Gastroesophageal sphincter (tissue), 4 donors: ENCODE measurements at regions not wholly inside any gene's neighbourhood (a gene's known extent, or its start where the extent isn't known, plus 50 kb on each side); places are given as distances from the start of the nearest gene placed in this dataset.

Experiments
- ATAC-seq: fragments of 150-250 bp; one replicate; pipeline ENCODE4 v1.9.1; 2016; ENCODE audit warnings: mild to moderate bottlenecking, moderate library complexity
- H3K27ac ChIP-seq, 4 donors: fragments of 200-600 bp; sonication (generic) in 3 of 4; 1 replicate in 3 of 4; 2 replicates in 1 of 4; pipeline ENCODE4 v1.5.1; 2016 to 2019
- H3K27me3 ChIP-seq: fragments of 200-600 bp; sonication (generic); one replicate; pipeline ENCODE4 v1.5.1; 2019
- H3K36me3 ChIP-seq, 2 donors: fragments of 200-600 bp; sonication (generic); one replicate each; pipeline ENCODE4 v1.5.1; 2019; ENCODE audit warnings: control low read depth in 1 of 2
- H3K4me1 ChIP-seq, 3 donors: fragments of 200-600 bp; sonication (generic); 1 replicate in 2 of 3; 2 replicates in 1 of 3; pipeline ENCODE4 v1.5.1; 2016 to 2019; ENCODE audit warnings: control low read depth in 2 of 3
- H3K4me3 ChIP-seq, 2 donors: fragments of 200-600 bp; sonication (generic); one replicate each; pipeline ENCODE4 v1.5.1; 2019; ENCODE audit warnings: mild to moderate bottlenecking in 1 of 2, moderate library complexity in 1 of 2
- H3K9me3 ChIP-seq, 3 donors: fragments of 200-600 bp; sonication (generic); one replicate each; pipeline ENCODE4 v1.5.1; 2017 to 2019; ENCODE audit warnings: control low read depth in 2 of 3
- EP300 ChIP-seq: sonication (generic); formaldehyde crosslinking; IDR thresholded peaks from one replicate; pipeline ENCODE4 v1.6.1; 2017; ENCODE audit warnings: antibody characterized with exemption, mild to moderate bottlenecking
- POLR2A ChIP-seq, 2 donors: fragments of 450-650 bp; IDR thresholded peaks; one replicate each; pipeline ENCODE4 v1.6.1; 2017; ENCODE audit warnings: antibody characterized with exemption in 2 of 2, mild to moderate bottlenecking in 2 of 2, moderate library complexity in 1 of 2
- POLR2AphosphoS5 ChIP-seq: sonication (generic); formaldehyde crosslinking; IDR thresholded peaks from one replicate; pipeline ENCODE4 v1.6.1; 2017; ENCODE audit warnings: antibody characterized with exemption
- WGBS, 2 donors: methylation state at CpG; one replicate each; pipeline ENCODE4 v1.1.5; 2018; ENCODE audit warnings: low coverage in 1 of 2; 5-methylcytosine and 5-hydroxymethylcytosine counted together
- TF ChIP-seq, protein P1 (sequence below), 4 experiments: fragments of 200-600 bp in 2 of 4; fragments of 450-650 bp in 2 of 4; sonication (generic) in 1 of 4; IDR thresholded peaks; one replicate each; pipeline ENCODE4 v1.5.1; 2017 to 2019; ENCODE audit warnings: antibody characterized with exemption in 4 of 4, mild to moderate bottlenecking in 2 of 4, moderate library complexity in 2 of 4

DNA sequence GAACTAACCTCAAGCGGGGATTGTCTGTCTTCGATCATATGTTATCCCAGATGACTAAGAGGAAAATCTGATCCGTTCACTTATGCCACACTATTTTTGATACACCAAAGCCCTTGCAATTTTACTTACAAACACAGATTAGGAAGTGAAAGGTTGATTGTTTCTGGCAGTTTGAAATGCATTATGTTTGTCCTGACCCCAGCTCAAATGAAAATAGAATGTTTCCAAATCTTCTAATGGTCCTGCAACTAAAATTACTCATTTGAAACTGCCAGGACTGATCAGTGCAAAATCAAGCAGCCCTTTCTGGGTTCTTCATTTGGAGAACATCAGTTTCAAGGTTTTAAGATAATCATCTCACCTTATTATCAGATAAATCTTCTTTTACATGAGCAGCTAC lies 696.7 kb upstream of the WWC1 start:
- ATAC-seq = no peak
- no peaks in the 10 kb centered on the region for H3K4me1 ChIP-seq
- no peak overlapping the region for H3K27ac ChIP-seq
- H3K27me3 ChIP-seq = no peaks in the 10 kb centered on the region
- no peaks in the 10 kb centered on the region for H3K9me3 ChIP-seq
- no peak overlapping the region for H3K4me3 ChIP-seq
- 64 to 69% methylated on average over 3 of the region's 3 CpGs for WGBS, 2 donors
- no peak for TF ChIP-seq POLR2A (IDR thresholded peaks at IDR 0.05)
- no peak for TF ChIP-seq POLR2AphosphoS5
- TF ChIP-seq, protein P1, sequence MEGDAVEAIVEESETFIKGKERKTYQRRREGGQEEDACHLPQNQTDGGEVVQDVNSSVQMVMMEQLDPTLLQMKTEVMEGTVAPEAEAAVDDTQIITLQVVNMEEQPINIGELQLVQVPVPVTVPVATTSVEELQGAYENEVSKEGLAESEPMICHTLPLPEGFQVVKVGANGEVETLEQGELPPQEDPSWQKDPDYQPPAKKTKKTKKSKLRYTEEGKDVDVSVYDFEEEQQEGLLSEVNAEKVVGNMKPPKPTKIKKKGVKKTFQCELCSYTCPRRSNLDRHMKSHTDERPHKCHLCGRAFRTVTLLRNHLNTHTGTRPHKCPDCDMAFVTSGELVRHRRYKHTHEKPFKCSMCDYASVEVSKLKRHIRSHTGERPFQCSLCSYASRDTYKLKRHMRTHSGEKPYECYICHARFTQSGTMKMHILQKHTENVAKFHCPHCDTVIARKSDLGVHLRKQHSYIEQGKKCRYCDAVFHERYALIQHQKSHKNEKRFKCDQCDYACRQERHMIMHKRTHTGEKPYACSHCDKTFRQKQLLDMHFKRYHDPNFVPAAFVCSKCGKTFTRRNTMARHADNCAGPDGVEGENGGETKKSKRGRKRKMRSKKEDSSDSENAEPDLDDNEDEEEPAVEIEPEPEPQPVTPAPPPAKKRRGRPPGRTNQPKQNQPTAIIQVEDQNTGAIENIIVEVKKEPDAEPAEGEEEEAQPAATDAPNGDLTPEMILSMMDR (IDR thresholded peaks at IDR 0.05) = no peak
- no peak for TF ChIP-seq EP300
- no peaks in the 10 kb centered on the region for H3K36me3 ChIP-seq

DNA sequence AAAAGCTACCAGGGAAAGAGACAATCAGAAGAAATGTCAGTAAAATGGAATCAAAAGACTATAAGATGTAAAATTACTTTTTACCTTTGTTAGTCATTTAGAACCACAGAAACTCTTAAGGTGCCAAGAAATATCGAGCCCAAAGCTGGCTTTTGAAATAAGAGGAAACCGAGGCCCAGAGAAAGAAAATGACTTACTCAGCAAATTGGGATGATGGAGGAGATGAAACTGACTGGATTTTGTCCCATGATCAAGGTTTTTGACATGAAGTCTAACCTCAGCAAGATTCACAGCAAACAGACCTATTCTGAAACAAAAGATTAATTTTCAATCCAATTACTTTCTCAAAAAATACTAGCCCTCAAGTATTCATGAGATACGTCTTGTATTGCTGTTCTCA lies 696.2 kb upstream of the WWC1 start:
- Histone ChIP-seq H3K4me3 (no peak overlapping the region), H3K27ac (no peak overlapping the region), H3K27me3 (no peaks in the 10 kb centered on the region), H3K4me1 (no peaks in the 10 kb centered on the region), H3K9me3 (no peaks in the 10 kb centered on the region), H3K36me3 (no peaks in the 10 kb centered on the region)
- 81 to 92% methylated on average over 3 of the region's 3 CpGs for WGBS, 2 donors
- no peak for ATAC-seq
- TF ChIP-seq EP300 (no peak), POLR2AphosphoS5 (no peak), POLR2A (IDR thresholded peaks at IDR 0.05) (no peak)
- TF ChIP-seq, protein P1 (IDR thresholded peaks at IDR 0.05) = no peak

- H3K36me3 ChIP-seq = no peaks in the 10 kb centered on the region
- no peak for ATAC-seq
- TF ChIP-seq, protein P1 (IDR thresholded peaks at IDR 0.05) = no peak
- no peak for TF ChIP-seq POLR2A (IDR thresholded peaks at IDR 0.05)
- TF ChIP-seq EP300 = no peak
- no peak for TF ChIP-seq POLR2AphosphoS5
- no peaks in the 10 kb centered on the region for H3K9me3 ChIP-seq
- no peaks in the 10 kb centered on the region for H3K27me3 ChIP-seq
- no peak overlapping the region for H3K4me3 ChIP-seq
- H3K4me1 ChIP-seq = no peaks in the 10 kb centered on the region
- no peak overlapping the region for H3K27ac ChIP-seq
- 78 to 100% methylated on average over 1 of the region's 1 CpG for WGBS, 2 donors
These were observed 693.3 kb upstream of the WWC1 start for GRCh38 chr5:167598166-167598565.

- TF ChIP-seq, protein P1 (IDR thresholded peaks at IDR 0.05) = no peak
- no peak for TF ChIP-seq EP300
- TF ChIP-seq POLR2A (IDR thresholded peaks at IDR 0.05) = no peak
- no peak for TF ChIP-seq POLR2AphosphoS5
- Histone ChIP-seq H3K4me1 (no peaks in the 10 kb centered on the region), H3K27me3 (no peaks in the 10 kb centered on the region), H3K36me3 (no peaks in the 10 kb centered on the region), H3K27ac (no peak overlapping the region), H3K4me3 (no peak overlapping the region), H3K9me3 (no peaks in the 10 kb centered on the region)
- 40 to 72% methylated on average over 6 to 7 of the region's 9 CpGs for WGBS, 2 donors
- no peak for ATAC-seq
These were observed 689.4 kb upstream of the WWC1 start for GRCh38 chr5:167602067-167602466.

GRCh38 chr5:167603135-167603534 lies 688.3 kb upstream of the WWC1 start:
- Histone ChIP-seq H3K27ac (no peak overlapping the region), H3K4me1 (no peaks in the 10 kb centered on the region), H3K4me3 (no peak overlapping the region), H3K36me3 (no peaks in the 10 kb centered on the region), H3K27me3 (no peaks in the 10 kb centered on the region), H3K9me3 (no peaks in the 10 kb centered on the region)
- 52 to 77% methylated on average over 3 to 4 of the region's 4 CpGs for WGBS, 2 donors
- TF ChIP-seq POLR2A (IDR thresholded peaks at IDR 0.05) (no peak), EP300 (no peak), POLR2AphosphoS5 (no peak)
- TF ChIP-seq, protein P1 (IDR thresholded peaks at IDR 0.05) = no peak
- ATAC-seq = no peak
